ENCODE measurements at regions not wholly inside any gene's neighbourhood (a gene's known extent, or its start where the extent isn't known, plus 50 kb on each side); places are given as distances from the start of the nearest gene placed in this dataset.

DNA sequence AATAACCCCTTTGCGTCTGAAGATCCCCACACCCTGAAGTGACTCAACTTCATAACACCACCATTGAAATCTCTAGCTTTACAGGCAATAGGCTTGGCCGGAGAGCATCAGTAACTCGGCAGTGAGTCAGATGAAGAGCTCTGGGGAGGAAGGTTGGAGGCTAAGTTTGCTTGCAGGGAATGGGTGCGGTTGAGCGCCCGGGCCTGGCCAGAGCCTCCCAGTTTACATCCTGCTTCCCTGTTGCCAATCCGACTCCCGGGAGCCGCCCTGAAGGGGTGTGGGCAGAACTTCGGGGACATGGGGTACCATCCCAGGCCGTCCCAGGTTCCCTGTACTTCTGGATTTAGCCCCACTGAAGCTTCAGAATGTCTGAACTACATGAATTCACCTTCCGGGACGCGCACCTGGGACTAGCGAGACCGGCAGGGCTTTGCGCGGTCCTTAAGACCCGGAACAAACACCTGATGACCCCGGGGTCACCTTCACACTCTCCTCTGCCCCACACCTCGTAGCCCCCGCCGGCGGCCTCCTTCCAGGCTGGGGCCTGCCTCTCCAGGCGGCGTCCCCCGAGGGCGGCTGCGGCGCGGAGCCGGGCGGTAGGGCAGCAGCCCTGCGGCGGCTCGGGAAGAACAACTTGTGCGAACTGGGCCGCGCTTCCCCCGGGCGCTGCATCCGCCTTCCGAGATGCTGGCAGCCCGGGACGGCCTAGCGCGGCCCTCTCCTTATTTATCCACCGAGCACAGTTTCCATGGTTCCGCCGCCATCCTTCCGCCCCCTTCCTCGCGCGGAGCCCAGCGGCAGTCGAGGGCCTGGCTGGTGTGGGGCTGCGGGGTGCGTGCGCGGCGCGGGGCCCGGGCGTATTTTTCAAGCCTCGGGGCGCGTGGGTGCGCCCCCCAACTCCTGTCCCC, 56.6 kb upstream of the RREB1 start:
- peak; percentile 51 for DNase-seq
- Histone ChIP-seq H3K27me3 (ENCODE audit: insufficient read depth, low read depth, severe bottlenecking) (no peaks in the 10 kb centered on the region), H3K36me3 (no peaks in the 10 kb centered on the region), H3K9me3 (ENCODE audit: severe bottlenecking) (no peaks in the 10 kb centered on the region), H3K27ac (peak overlapping the region; percentile 78), H3K4me3 (ENCODE audit: low read depth, low read length) (peak overlapping the region; percentile 45)
- TF ChIP-seq, protein P1, sequence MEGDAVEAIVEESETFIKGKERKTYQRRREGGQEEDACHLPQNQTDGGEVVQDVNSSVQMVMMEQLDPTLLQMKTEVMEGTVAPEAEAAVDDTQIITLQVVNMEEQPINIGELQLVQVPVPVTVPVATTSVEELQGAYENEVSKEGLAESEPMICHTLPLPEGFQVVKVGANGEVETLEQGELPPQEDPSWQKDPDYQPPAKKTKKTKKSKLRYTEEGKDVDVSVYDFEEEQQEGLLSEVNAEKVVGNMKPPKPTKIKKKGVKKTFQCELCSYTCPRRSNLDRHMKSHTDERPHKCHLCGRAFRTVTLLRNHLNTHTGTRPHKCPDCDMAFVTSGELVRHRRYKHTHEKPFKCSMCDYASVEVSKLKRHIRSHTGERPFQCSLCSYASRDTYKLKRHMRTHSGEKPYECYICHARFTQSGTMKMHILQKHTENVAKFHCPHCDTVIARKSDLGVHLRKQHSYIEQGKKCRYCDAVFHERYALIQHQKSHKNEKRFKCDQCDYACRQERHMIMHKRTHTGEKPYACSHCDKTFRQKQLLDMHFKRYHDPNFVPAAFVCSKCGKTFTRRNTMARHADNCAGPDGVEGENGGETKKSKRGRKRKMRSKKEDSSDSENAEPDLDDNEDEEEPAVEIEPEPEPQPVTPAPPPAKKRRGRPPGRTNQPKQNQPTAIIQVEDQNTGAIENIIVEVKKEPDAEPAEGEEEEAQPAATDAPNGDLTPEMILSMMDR (IDR thresholded peaks at IDR 0.05; ENCODE audit: low read depth, low read length) = no peak

DNA sequence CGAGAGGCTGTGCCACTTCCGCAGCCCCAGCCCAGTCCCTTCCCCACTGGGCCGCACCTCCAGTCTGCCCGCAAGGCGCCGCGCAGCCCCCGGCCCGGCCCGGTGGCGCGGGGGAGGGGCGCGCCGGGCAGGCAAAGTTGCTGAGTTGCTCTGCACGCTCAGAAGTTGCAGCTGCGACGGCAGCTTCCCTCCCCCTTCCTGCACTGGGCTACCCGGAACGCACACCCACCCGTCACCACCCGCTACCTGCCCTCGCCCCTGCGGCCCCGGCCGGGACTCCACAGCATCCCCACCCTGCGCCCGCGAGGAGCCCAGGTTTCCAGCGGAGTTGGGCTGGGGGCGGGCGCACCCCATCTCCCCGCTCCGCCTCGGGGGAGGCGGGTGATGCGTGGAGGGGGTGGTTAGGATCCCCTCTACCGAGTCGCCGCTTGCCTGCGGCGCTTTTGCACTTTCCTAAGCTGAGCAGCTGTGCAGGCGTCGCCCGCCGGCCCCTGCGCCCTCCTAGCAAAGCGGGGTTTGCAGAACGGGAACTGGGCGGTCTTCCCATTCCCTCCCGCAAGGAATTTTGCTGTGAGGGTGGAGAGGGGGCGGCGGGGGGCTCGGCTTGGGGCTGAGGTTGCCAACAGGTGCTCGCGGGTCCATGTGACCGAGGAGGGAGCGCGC, 55.9 kb upstream of the RREB1 start:
- peak; percentile 51 for DNase-seq
- Histone ChIP-seq H3K4me3 (ENCODE audit: low read depth, low read length) (peak overlapping the region; percentile 45), H3K9me3 (ENCODE audit: severe bottlenecking) (no peaks in the 10 kb centered on the region), H3K27ac (peak overlapping the region; percentile 78), H3K27me3 (ENCODE audit: insufficient read depth, low read depth, severe bottlenecking) (no peaks in the 10 kb centered on the region), H3K36me3 (no peaks in the 10 kb centered on the region)
- TF ChIP-seq, protein P1 (IDR thresholded peaks at IDR 0.05; ENCODE audit: low read depth, low read length) = no peak

DNA sequence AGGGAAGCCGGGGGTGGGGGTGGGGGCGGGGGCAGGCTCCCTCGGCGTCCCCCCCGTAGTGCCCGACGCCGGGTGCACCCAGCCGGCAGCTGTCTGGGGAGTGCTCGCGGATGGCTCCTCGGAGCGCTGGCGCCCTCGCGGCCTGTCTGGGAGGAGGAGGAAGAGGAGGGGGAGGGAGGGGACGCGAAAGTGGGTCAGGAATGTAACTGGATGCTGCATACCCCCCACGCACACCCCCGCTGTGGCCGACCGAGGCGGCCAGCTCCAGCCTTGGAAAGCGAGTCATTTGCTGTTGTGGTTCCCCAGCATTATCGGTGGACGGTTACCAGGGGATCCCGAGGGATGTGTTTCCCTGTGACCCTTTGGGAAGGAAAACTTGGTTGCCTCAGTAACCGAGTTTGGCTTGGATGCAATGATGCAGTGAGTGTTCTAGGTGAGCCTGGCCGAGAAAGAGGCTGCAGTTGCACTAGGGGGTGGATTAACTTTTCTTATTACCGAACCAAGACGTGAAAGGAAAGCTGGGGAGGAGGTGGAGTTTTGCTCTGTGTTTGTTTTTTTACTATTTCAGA, 55.2 kb upstream of the RREB1 start:
- peak overlapping the region; percentile 45 for H3K4me3 ChIP-seq (ENCODE audit: low read depth, low read length)
- no peaks in the 10 kb centered on the region for H3K27me3 ChIP-seq (ENCODE audit: insufficient read depth, low read depth, severe bottlenecking)
- no peaks in the 10 kb centered on the region for H3K36me3 ChIP-seq
- DNase-seq = peak; percentile 62
- H3K27ac ChIP-seq = peak overlapping the region; percentile 44
- H3K9me3 ChIP-seq (ENCODE audit: severe bottlenecking) = no peaks in the 10 kb centered on the region
- TF ChIP-seq, protein P1 (IDR thresholded peaks at IDR 0.05; ENCODE audit: low read depth, low read length) = no peak

DNA sequence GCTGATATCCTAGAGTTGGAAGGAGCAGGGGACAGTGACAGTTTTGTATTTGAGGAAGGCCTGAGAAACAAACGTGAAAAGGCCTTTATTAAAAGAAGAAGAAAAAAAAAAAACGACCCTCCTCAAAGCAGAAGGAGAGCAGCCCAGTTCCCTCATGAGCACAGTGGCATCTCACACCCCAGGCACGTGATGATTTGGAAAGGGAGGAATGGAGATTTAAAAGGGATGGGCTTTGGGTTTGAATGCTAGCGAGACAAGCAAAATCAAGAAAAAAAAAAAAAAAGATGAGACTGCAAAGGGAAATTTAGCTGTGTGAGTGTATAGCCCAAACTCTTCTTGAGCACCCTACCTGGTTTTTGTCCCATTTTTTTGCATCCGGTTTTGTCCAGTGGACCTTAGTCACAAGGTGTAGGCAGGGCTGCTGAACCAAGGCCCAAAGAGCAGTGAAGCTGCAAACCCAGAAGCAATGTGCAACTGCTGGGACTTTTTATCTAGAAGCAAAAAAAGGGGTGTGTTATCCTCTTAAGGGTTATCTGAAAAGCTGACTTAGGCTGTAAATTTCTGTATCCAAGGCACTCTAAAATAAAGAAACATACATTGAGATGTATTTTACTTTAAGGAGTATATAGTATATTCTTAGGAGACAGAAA, 54.5 kb upstream of the RREB1 start:
- DNase-seq = no peak
- Histone ChIP-seq H3K27me3 (ENCODE audit: insufficient read depth, low read depth, severe bottlenecking) (no peaks in the 10 kb centered on the region), H3K27ac (peak overlapping the region; percentile 44), H3K4me3 (ENCODE audit: low read depth, low read length) (no peak overlapping the region), H3K36me3 (no peaks in the 10 kb centered on the region), H3K9me3 (ENCODE audit: severe bottlenecking) (no peaks in the 10 kb centered on the region)
- TF ChIP-seq, protein P1 (IDR thresholded peaks at IDR 0.05; ENCODE audit: low read depth, low read length) = no peak

All from WERI-Rb-1 (cell line).